Stomach (tissue), 8 donors: ENCODE measurements at regions not wholly inside any gene's neighbourhood (a gene's known extent, or its start where the extent isn't known, plus 50 kb on each side); places are given as distances from the start of the nearest gene placed in this dataset.

Experiments used
- DNase-seq, 2 donors: peaks; one replicate each; pipeline versions ENCODE4 v3.0.0 to v3.0.0-alpha.2; 2013 to 2019
- H3K27ac ChIP-seq, 5 donors: fragments of 200-600 bp in 4 of 5; sonication (generic) in 4 of 5; one replicate each; pipeline ENCODE4 v1.5.1; 2013 to 2019; ENCODE audit warnings: mild to moderate bottlenecking in 1 of 5, moderate library complexity in 1 of 5
- H3K27me3 ChIP-seq, 3 donors: fragments of 200-600 bp; sonication (generic); one replicate each; pipeline ENCODE4 v1.5.1; 2017 to 2019; ENCODE audit warnings: mixed run types in 1 of 3
- H3K36me3 ChIP-seq, 4 donors: fragments of 200-600 bp; sonication (generic); 1 replicate in 3 of 4; 2 replicates in 1 of 4; pipeline ENCODE4 v1.5.1; 2016 to 2019
- H3K4me1 ChIP-seq, 4 donors: fragments of 200-600 bp; sonication (generic); one replicate each; pipeline ENCODE4 v1.5.1; 2016 to 2019
- H3K4me3 ChIP-seq, 4 donors: fragments of 200-600 bp; sonication (generic) in 3 of 4; one replicate each; pipeline ENCODE4 v1.5.1; 2016 to 2019; ENCODE audit warnings: mild to moderate bottlenecking in 1 of 4
- H3K9me3 ChIP-seq, 4 donors: fragments of 200-600 bp; sonication (generic); one replicate each; pipeline ENCODE4 v1.5.1; 2016 to 2019
- EP300 ChIP-seq: sonication (generic); formaldehyde crosslinking; IDR thresholded peaks from one replicate; pipeline ENCODE4 v1.6.1; 2017; ENCODE audit warnings: antibody characterized with exemption
- POLR2A ChIP-seq, 4 donors: fragments of 450-650 bp; IDR thresholded peaks; one replicate each; pipeline ENCODE4 v1.6.1; 2016; ENCODE audit warnings: antibody characterized with exemption in 4 of 4, control low read depth in 2 of 4, mild to moderate bottlenecking in 1 of 4, moderate library complexity in 1 of 4
- POLR2AphosphoS5 ChIP-seq, 3 donors: sonication (generic); formaldehyde crosslinking; IDR thresholded peaks; one replicate each; pipeline ENCODE4 v1.6.1; 2016; ENCODE audit warnings: antibody characterized with exemption in 3 of 3
- WGBS, 5 donors: extraction: QIAGEN DNeasy Blood & Tissue Kit in 3 of 5; methylation state at CpG; one replicate each; pipeline versions ENCODE4 v1.1.5 to v1.1.7; 2013 to 2018; 5-methylcytosine and 5-hydroxymethylcytosine counted together
- intact Hi-C: fragments of 100-400 bp; cut with DNase I; formaldehyde crosslinking; loops from one replicate; pipeline ENCODE4 v1.15.1; 2023; ENCODE audit warnings: low total_unique reads
- TF ChIP-seq, protein P1 (sequence below), 7 experiments: fragments of 450-650 bp in 4 of 7; fragments of 200-600 bp in 3 of 7; sonication (generic) in 3 of 7; IDR thresholded peaks; one replicate each; pipeline ENCODE4 v1.5.1; 2016 to 2019; ENCODE audit warnings: antibody characterized with exemption in 7 of 7, control low read depth in 2 of 7, mild to moderate bottlenecking in 1 of 7
- donor health status: healthy with polysubstance abuse.
- donor health status: Bipolar disorder and iron deficiency.
- donor health status: healthy.

DNA sequence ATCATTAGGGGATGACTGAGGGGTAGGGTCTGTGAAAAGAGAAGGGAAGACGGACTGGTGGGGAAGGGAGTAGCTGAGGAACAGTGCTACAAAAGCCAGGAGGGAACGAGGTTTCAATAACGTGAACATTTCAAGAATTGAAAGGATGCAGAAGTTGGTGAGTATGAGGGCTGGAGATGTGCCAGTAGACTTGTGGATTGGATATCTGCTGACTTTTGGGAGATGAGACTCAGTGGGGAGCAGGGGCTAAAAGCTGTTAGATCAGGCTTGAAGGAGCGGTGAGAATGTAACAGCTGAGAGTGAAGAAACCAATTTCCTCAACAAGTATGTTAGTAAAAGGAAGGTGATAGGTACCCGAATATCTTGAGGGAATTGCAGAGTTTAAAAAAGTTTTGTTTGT lies 65.2 kb downstream of the GTPBP8 start:
- Histone ChIP-seq H3K27me3 (no peaks in the 10 kb centered on the region), H3K27ac (no peak overlapping the region), H3K36me3 (no peaks in the 10 kb centered on the region), H3K9me3 (no peaks in the 10 kb centered on the region), H3K4me1 (peaks cover 0 to 20% (median 10%) of the 10 kb centered on the region in 4 donors), H3K4me3 (no peak overlapping the region)
- TF ChIP-seq POLR2AphosphoS5 (IDR thresholded peaks at IDR 0.05), result no peak
- TF ChIP-seq POLR2A (IDR thresholded peaks at IDR 0.05), result no peak
- TF ChIP-seq, protein P1, sequence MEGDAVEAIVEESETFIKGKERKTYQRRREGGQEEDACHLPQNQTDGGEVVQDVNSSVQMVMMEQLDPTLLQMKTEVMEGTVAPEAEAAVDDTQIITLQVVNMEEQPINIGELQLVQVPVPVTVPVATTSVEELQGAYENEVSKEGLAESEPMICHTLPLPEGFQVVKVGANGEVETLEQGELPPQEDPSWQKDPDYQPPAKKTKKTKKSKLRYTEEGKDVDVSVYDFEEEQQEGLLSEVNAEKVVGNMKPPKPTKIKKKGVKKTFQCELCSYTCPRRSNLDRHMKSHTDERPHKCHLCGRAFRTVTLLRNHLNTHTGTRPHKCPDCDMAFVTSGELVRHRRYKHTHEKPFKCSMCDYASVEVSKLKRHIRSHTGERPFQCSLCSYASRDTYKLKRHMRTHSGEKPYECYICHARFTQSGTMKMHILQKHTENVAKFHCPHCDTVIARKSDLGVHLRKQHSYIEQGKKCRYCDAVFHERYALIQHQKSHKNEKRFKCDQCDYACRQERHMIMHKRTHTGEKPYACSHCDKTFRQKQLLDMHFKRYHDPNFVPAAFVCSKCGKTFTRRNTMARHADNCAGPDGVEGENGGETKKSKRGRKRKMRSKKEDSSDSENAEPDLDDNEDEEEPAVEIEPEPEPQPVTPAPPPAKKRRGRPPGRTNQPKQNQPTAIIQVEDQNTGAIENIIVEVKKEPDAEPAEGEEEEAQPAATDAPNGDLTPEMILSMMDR (IDR thresholded peaks at IDR 0.05), result no peak
- no peak for DNase-seq
- intact Hi-C loops, result no loop called here
- WGBS, 5 donors, result 63 to 81% (median 70%) methylated on average over 5 of the region's 5 CpGs

DNA sequence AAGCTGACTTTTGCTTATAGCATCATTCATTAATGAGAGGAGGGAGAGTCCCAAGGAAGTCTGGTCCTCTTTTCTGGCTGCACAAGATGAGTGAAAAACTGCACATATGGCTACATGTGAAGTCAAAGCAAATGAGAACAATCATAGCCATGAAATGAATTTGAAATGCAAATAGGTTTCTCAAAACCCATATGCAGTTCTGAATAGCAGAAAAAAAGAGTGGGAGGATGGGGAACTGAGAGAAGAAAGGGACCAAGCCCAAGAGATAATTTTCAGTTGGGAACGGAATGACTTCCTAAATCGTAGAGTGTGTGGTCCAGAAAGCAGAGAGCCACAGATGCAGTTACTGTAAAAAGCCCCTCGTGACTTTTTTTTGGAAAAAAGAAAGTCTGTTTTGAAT lies 66.3 kb downstream of the GTPBP8 start:
- 63 to 87% (median 82%) methylated on average over 3 of the region's 3 CpGs for WGBS, 5 donors
- Histone ChIP-seq H3K4me1 (peaks cover 0 to 10% (median 2%) of the 10 kb centered on the region in 4 donors), H3K4me3 (no peak overlapping the region), H3K9me3 (no peaks in the 10 kb centered on the region), H3K27ac (no peak overlapping the region), H3K27me3 (no peaks in the 10 kb centered on the region), H3K36me3 (no peaks in the 10 kb centered on the region)
- TF ChIP-seq, protein P1 (IDR thresholded peaks at IDR 0.05), result no peak
- TF ChIP-seq POLR2AphosphoS5 (IDR thresholded peaks at IDR 0.05) (no peak), EP300 (no peak), POLR2A (IDR thresholded peaks at IDR 0.05) (no peak)
- DNase-seq, result peak in 1 of 2 donors; percentile 32
- intact Hi-C loops, result no loop called here

DNA sequence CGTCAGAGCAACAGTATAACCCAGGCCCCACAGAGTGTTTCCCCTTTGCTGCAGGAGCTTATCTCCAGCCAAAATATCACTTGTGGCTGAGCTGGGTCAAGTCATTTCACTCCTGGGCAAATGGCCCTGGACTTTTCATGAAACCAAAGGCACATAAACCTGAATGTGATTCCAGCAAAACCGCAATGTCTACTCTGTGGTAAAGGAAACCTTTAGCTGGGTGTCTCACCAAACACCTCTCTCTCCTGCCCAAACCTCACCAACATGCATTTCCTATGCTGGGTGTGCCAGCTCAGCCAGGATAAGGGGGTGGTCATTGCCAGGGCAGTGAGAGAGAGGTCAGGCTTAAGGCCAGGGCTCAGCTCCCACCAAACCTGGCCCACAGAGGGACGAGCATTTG lies 67.4 kb downstream of the GTPBP8 start:
- no peaks in the 10 kb centered on the region for H3K9me3 ChIP-seq
- intact Hi-C loops, result no loop called here
- no peaks in the 10 kb centered on the region for H3K27me3 ChIP-seq
- no peak for DNase-seq
- H3K27ac ChIP-seq, result no peak overlapping the region
- TF ChIP-seq, protein P1 (IDR thresholded peaks at IDR 0.05), result no peak
- TF ChIP-seq EP300 (no peak), POLR2AphosphoS5 (IDR thresholded peaks at IDR 0.05) (no peak), POLR2A (IDR thresholded peaks at IDR 0.05) (no peak)
- WGBS, 5 donors, result 86 to 94% (median 92%) methylated on average over 3 of the region's 3 CpGs
- peaks cover 0 to 7% (median 0%) of the 10 kb centered on the region in 4 donors for H3K4me1 ChIP-seq
- H3K36me3 ChIP-seq, result no peaks in the 10 kb centered on the region
- no peak overlapping the region for H3K4me3 ChIP-seq

DNA sequence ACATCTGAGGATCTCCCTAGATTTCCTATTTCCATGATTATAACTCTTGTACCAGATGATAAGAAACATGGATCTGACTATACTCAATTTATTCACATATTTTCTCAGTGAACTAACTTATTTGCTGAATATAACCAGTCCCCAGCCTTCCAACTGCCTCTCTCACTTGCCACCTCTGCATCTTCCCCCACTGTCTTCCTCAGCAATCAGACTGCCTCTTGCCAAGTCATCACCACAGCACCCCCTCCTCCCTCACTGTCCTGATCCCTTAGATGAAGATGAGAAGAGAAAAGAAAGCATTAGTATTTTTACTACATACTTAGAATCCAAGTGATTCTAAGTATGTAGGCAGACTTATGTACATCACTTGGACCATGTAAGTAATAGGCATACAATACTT lies 71.9 kb downstream of the GTPBP8 start:
- H3K4me3 ChIP-seq, result no peak overlapping the region
- H3K36me3 ChIP-seq, result no peaks in the 10 kb centered on the region
- H3K27me3 ChIP-seq, result no peaks in the 10 kb centered on the region
- no peak for TF ChIP-seq POLR2AphosphoS5 (IDR thresholded peaks at IDR 0.05)
- TF ChIP-seq EP300, result no peak
- TF ChIP-seq, protein P1 (IDR thresholded peaks at IDR 0.05), result no peak
- no peak for TF ChIP-seq POLR2A (IDR thresholded peaks at IDR 0.05)
- H3K9me3 ChIP-seq, result peaks cover 0 to 11% (median 4%) of the 10 kb centered on the region in 4 donors
- DNase-seq, result no peak
- no peak overlapping the region for H3K27ac ChIP-seq
- peaks cover 0 to 6% (median 0%) of the 10 kb centered on the region in 4 donors for H3K4me1 ChIP-seq
- intact Hi-C loops, result no loop called here
